ENCODE measurements at regions not wholly inside any gene's neighbourhood (a gene's known extent, or its start where the extent isn't known, plus 50 kb on each side); places are given as distances from the start of the nearest gene placed in this dataset.
A peak's percentile ranks its signal among the peaks of the same experiment; 100 is the strongest.
"Not testable (repeated sequence)": the region's sequence is repeated elsewhere in the genome, so short reads cannot be mapped to it uniquely, and the experiment has no call there.

- H3K9me3 ChIP-seq (replicated peaks); H3K36me3 ChIP-seq; H3K4me1 ChIP-seq; H3K27ac ChIP-seq (replicated peaks); DNase-seq; intact Hi-C loops (cut with micrococcal nuclease); H3K27me3 ChIP-seq (ENCODE audit: low read depth): not testable (repeated sequence)
- peak overlapping the region; percentile 62 for H3K4me3 ChIP-seq
Observed at GRCh38 chr1:146487555-146487954, 258.7 kb upstream of the NOTCH2NLA start.

- H3K4me1 ChIP-seq; H3K36me3 ChIP-seq; intact Hi-C loops (cut with micrococcal nuclease); DNase-seq; H3K27me3 ChIP-seq (ENCODE audit: low read depth); H3K9me3 ChIP-seq (replicated peaks): not testable (repeated sequence)
- H3K27ac ChIP-seq (replicated peaks): peak overlapping the region; percentile 61
- H3K4me3 ChIP-seq: peak overlapping the region; percentile 62
Observed at GRCh38 chr1:146487155-146487554, 258.3 kb upstream of the NOTCH2NLA start.

GRCh38 chr1:146486300-146487014, 257.6 kb upstream of the NOTCH2NLA start:
- DNase-seq: peak; percentile 18
- H3K4me1 ChIP-seq; H3K27me3 ChIP-seq (ENCODE audit: low read depth); H3K9me3 ChIP-seq (replicated peaks); intact Hi-C loops (cut with micrococcal nuclease); H3K36me3 ChIP-seq: not testable (repeated sequence)
- peak overlapping the region; percentile 62 for H3K4me3 ChIP-seq
- peak overlapping the region; percentile 61 for H3K27ac ChIP-seq (replicated peaks)

DNA sequence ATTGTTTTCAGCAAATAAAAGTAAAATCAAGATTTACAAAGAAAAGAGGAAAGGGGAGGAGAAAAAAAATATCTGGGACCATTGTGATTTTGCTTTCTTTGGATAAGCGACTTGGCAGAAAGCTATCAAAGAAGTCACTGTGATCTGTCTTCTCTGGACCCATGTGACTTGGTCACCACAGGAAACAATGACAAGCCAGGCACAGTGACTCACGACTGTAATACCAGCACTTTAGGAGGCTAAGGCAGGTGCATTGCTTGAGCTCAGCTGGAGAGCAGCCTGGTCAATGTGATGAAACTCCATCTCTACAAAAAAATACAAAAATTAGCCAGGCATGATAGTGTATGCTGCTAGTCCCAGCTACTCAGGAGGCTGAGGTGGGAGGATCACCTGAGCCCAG, 255.4 kb upstream of the NOTCH2NLA start:
- H3K4me1 ChIP-seq; H3K9me3 ChIP-seq (replicated peaks); DNase-seq; H3K27ac ChIP-seq (replicated peaks); intact Hi-C loops (cut with micrococcal nuclease); H3K4me3 ChIP-seq; H3K27me3 ChIP-seq (ENCODE audit: low read depth); H3K36me3 ChIP-seq: not testable (repeated sequence)

- H3K27ac ChIP-seq (replicated peaks); H3K27me3 ChIP-seq (ENCODE audit: low read depth); H3K9me3 ChIP-seq (replicated peaks); H3K4me1 ChIP-seq; intact Hi-C loops (cut with micrococcal nuclease); DNase-seq; H3K4me3 ChIP-seq; H3K36me3 ChIP-seq: not testable (repeated sequence)
Observed at GRCh38 chr1:146479188-146479587, 250.4 kb upstream of the NOTCH2NLA start.

GRCh38 chr1:146478125-146478720, 249.4 kb upstream of the NOTCH2NLA start:
- H3K27me3 ChIP-seq (ENCODE audit: low read depth); H3K36me3 ChIP-seq; H3K9me3 ChIP-seq (replicated peaks); intact Hi-C loops (cut with micrococcal nuclease); H3K4me3 ChIP-seq; H3K4me1 ChIP-seq; DNase-seq; H3K27ac ChIP-seq (replicated peaks): not testable (repeated sequence)
- peak; percentile 74 for TF ChIP-seq CTCF (IDR thresholded peaks at IDR 0.05; ENCODE audit: borderline replicate concordance)

GRCh38 chr1:146475086-146475485, 246.3 kb upstream of the NOTCH2NLA start:
- H3K4me3 ChIP-seq; H3K27me3 ChIP-seq (ENCODE audit: low read depth); H3K4me1 ChIP-seq; H3K27ac ChIP-seq (replicated peaks); DNase-seq; H3K36me3 ChIP-seq; intact Hi-C loops (cut with micrococcal nuclease); H3K9me3 ChIP-seq (replicated peaks): not testable (repeated sequence)

- H3K4me3 ChIP-seq; H3K27me3 ChIP-seq (ENCODE audit: low read depth); DNase-seq; H3K27ac ChIP-seq (replicated peaks); H3K9me3 ChIP-seq (replicated peaks); intact Hi-C loops (cut with micrococcal nuclease); H3K36me3 ChIP-seq; H3K4me1 ChIP-seq: not testable (repeated sequence)
Observed at GRCh38 chr1:146474216-146474615, 245.4 kb upstream of the NOTCH2NLA start.

- H3K36me3 ChIP-seq; intact Hi-C loops (cut with micrococcal nuclease); H3K9me3 ChIP-seq (replicated peaks); H3K27me3 ChIP-seq (ENCODE audit: low read depth); H3K4me1 ChIP-seq: not testable (repeated sequence)
- DNase-seq: peak; percentile 78
- H3K27ac ChIP-seq (replicated peaks): peak overlapping the region; percentile 67
- H3K4me3 ChIP-seq: peak overlapping the region; percentile 62
- peak; percentile 18 for TF ChIP-seq CTCF (IDR thresholded peaks at IDR 0.05; ENCODE audit: borderline replicate concordance)
Observed at GRCh38 chr1:146472192-146472861, 243.5 kb upstream of the NOTCH2NLA start.

- intact Hi-C loops (cut with micrococcal nuclease); H3K4me1 ChIP-seq; H3K9me3 ChIP-seq (replicated peaks); H3K36me3 ChIP-seq; DNase-seq; H3K27me3 ChIP-seq (ENCODE audit: low read depth); H3K4me3 ChIP-seq; H3K27ac ChIP-seq (replicated peaks): not testable (repeated sequence)
Observed at GRCh38 chr1:146459939-146460338, 231.1 kb upstream of the NOTCH2NLA start.

DNA sequence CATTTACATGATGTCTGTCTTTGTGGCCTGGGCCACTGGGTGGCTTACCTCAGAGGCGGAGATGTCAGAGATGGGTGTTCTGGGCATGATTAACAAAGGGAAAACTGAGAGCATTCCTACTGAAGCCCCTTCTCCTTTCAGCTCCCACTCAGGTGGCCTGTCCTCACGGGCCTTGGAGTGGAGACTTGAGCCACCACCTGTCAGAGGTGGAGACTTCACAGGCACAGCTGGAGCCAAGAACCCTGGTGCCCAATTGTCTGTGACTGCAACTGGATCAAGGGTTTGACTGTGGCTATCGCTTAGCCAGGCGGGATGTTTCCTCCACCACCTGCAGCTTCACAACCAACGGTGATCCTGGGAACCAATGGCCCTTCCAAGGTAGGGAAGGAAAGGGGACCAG, 230.5 kb upstream of the NOTCH2NLA start:
- H3K27ac ChIP-seq (replicated peaks); H3K4me3 ChIP-seq; H3K4me1 ChIP-seq; H3K9me3 ChIP-seq (replicated peaks); H3K36me3 ChIP-seq; intact Hi-C loops (cut with micrococcal nuclease); H3K27me3 ChIP-seq (ENCODE audit: low read depth); DNase-seq: not testable (repeated sequence)

DNA sequence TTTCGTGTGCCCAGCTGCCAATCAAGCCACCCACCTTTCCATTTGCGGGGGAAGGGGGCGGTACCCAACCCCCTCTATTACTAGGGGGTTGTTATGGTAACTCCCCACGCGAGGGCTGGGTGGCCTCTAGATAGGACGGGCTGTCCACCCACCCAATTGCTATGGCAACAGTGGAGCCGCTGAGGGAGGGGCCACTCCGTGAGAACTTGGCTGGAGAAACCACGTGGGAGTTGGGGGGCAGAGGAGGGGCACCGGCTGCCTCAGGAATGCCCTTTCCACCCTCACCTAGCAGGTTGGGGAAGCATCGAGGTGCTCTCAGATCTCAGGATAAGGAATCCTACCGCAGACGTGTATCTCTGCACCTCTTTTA, 220.0 kb upstream of the NOTCH2NLA start:
- H3K4me1 ChIP-seq; DNase-seq; H3K27ac ChIP-seq (replicated peaks); H3K9me3 ChIP-seq (replicated peaks); H3K27me3 ChIP-seq (ENCODE audit: low read depth); H3K4me3 ChIP-seq; intact Hi-C loops (cut with micrococcal nuclease); H3K36me3 ChIP-seq: not testable (repeated sequence)

All from left ventricle myocardium inferior (tissue), 1 donor.